ENCODE measurements at regions not wholly inside any gene's neighbourhood (a gene's known extent, or its start where the extent isn't known, plus 50 kb on each side); places are given as distances from the start of the nearest gene placed in this dataset.

DNA sequence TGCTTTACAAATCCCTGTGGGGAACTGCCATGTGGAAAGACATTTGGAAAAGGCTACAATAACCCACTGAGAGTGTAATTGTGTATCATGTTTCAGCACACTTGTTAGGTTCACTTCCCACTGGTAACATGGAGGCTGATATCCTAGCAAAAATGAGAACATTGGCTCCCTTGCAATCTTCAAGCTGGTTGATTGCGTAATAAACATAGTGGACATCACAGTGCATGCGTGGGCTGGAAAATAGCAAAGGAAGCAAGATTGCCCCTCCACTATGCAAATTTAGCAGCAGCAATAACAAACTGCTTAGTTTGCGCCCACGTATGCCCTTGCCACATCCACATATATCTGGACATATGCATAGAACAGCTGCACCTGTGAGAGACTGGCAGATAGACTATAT, 410.2 kb downstream of the MEI4 start:
- H3K9me3 ChIP-seq (replicated peaks in 1 of 3) = peaks cover 0 to 6% (median 0%) of the 10 kb centered on the region in 3 donors
- H3K4me3 ChIP-seq = no peak overlapping the region
- no peak for DNase-seq
- intact Hi-C loops (cut with DNase I) = no loop called here
- H3K27me3 ChIP-seq = no peaks in the 10 kb centered on the region
- no peak overlapping the region for H3K27ac ChIP-seq
- H3K36me3 ChIP-seq (replicated peaks in 1 of 2) = no peaks in the 10 kb centered on the region
- TF ChIP-seq, protein P1, sequence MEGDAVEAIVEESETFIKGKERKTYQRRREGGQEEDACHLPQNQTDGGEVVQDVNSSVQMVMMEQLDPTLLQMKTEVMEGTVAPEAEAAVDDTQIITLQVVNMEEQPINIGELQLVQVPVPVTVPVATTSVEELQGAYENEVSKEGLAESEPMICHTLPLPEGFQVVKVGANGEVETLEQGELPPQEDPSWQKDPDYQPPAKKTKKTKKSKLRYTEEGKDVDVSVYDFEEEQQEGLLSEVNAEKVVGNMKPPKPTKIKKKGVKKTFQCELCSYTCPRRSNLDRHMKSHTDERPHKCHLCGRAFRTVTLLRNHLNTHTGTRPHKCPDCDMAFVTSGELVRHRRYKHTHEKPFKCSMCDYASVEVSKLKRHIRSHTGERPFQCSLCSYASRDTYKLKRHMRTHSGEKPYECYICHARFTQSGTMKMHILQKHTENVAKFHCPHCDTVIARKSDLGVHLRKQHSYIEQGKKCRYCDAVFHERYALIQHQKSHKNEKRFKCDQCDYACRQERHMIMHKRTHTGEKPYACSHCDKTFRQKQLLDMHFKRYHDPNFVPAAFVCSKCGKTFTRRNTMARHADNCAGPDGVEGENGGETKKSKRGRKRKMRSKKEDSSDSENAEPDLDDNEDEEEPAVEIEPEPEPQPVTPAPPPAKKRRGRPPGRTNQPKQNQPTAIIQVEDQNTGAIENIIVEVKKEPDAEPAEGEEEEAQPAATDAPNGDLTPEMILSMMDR (IDR thresholded peaks at IDR 0.05) = no peak
- no peak for TF ChIP-seq POLR2A (IDR thresholded peaks at IDR 0.05)
- no peaks in the 10 kb centered on the region for H3K4me1 ChIP-seq (replicated peaks in 1 of 2)
- 90 to 97% (median 92%) methylated on average over 4 of the region's 4 CpGs for WGBS, 4 donors

DNA sequence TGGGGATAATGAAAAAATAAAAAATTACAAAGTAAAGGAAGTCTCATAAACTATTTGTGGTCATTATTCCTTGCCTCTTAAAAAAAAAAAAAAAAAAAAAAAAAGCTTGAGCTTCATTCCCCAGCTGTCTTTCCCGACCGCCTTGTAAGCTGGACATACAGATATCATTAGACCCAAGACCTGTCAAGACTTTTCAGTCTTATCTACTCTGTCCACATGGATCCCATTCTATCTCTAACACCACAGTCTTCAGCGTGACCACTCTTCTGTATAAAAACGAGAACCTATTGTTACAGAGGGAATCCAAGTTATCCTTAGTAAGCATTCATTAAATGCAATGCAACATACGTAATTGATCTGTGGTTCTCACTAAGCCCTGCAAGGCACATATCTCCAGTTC, 423.5 kb downstream of the MEI4 start:
- no peak for DNase-seq
- H3K27me3 ChIP-seq = no peaks in the 10 kb centered on the region
- H3K4me3 ChIP-seq = no peak overlapping the region
- H3K36me3 ChIP-seq (replicated peaks in 1 of 2) = no peaks in the 10 kb centered on the region
- no peak for TF ChIP-seq POLR2A (IDR thresholded peaks at IDR 0.05)
- TF ChIP-seq, protein P1 (IDR thresholded peaks at IDR 0.05) = no peak
- WGBS, 4 donors = 83 to 87% (median 83%) methylated on average over 5 of the region's 5 CpGs
- intact Hi-C loops (cut with DNase I) = no loop called here
- H3K27ac ChIP-seq = no peak overlapping the region
- H3K4me1 ChIP-seq (replicated peaks in 1 of 2) = no peaks in the 10 kb centered on the region
- H3K9me3 ChIP-seq (replicated peaks in 1 of 3) = no peaks in the 10 kb centered on the region

DNA sequence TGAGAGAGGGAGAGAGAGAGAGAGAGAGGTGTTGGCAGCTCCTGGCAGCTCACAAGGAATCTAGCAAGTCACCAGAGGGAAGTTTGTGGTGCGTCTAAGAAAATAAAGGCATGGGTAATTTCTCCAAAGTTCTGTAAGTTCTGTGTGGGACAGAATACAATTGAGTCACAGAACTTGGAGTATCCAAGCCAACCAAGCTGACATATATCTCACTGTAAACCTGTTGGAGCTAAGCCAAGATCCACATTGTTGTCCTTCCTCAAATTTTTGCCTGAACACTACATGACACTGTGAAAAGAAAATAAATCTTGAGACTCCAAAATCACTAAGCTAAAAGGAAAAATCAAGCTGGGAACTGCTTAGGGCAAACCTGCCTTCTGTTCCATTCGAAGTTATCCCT, 436.7 kb downstream of the MEI4 start:
- no peaks in the 10 kb centered on the region for H3K4me1 ChIP-seq (replicated peaks in 1 of 2)
- TF ChIP-seq, protein P1 (IDR thresholded peaks at IDR 0.05) = no peak
- TF ChIP-seq POLR2A (IDR thresholded peaks at IDR 0.05) = no peak
- intact Hi-C loops (cut with DNase I) = no loop called here
- peaks cover 0 to under 1% (median 0%) of the 10 kb centered on the region in 3 donors for H3K9me3 ChIP-seq (replicated peaks in 1 of 3)
- H3K36me3 ChIP-seq (replicated peaks in 1 of 2) = no peaks in the 10 kb centered on the region
- H3K27me3 ChIP-seq = no peaks in the 10 kb centered on the region
- WGBS, 4 donors = 39 to 53% (median 50%) methylated on average over 2 of the region's 2 CpGs
- H3K4me3 ChIP-seq = no peak overlapping the region
- no peak overlapping the region for H3K27ac ChIP-seq
- DNase-seq = no peak

DNA sequence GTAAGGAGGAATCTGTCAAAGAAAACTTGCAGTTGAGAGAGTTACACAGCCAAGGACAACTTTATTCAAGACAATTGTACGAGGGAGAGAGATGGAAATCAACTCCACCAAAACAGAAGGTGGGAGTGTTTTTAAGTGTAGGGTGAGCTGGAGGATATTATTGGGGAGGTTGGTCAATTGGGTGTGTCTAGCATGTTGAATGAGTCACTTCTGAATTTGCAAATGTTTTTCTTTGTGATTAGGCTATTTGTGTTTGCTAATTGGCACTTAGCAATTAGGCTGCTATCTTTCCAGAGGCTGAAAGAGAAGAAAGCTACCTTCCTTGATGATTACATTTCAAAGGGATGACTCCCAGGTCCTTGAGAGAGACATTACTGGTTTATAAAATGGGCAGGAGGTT, 441.1 kb downstream of the MEI4 start:
- intact Hi-C loops (cut with DNase I) = no loop called here

More for the DNA sequence above, 441.1 kb downstream of the MEI4 start:
- DNase-seq = no peak
- Histone ChIP-seq H3K9me3 (replicated peaks in 1 of 3) (peaks cover 0 to 5% (median 0%) of the 10 kb centered on the region in 3 donors), H3K27ac (no peak overlapping the region), H3K4me1 (replicated peaks in 1 of 2) (no peaks in the 10 kb centered on the region), H3K36me3 (replicated peaks in 1 of 2) (no peaks in the 10 kb centered on the region), H3K4me3 (no peak overlapping the region), H3K27me3 (no peaks in the 10 kb centered on the region)
- 26 to 62% (median 32%) methylated on average over 1 of the region's 1 CpG for WGBS, 4 donors
- TF ChIP-seq POLR2A (IDR thresholded peaks at IDR 0.05) = no peak
- TF ChIP-seq, protein P1 (IDR thresholded peaks at IDR 0.05) = no peak

Data from adrenal gland (tissue), 9 donors.